Astrocyte (in vitro differentiated cells and primary cell): ENCODE measurements at regions not wholly inside any gene's neighbourhood (a gene's known extent, or its start where the extent isn't known, plus 50 kb on each side); places are given as distances from the start of the nearest gene placed in this dataset.

Experiments
- CTCF ChIP-seq: IDR thresholded peaks from 2 replicates; pipeline ENCODE4 v1.5.1; 2011; ENCODE audit warnings: low read depth, mild to moderate bottlenecking, inconsistent platforms, low read length, moderate library complexity; ENCODE audit not compliant: insufficient read depth
- EZH2 ChIP-seq: IDR thresholded peaks from 2 replicates; pipeline ENCODE4 v1.6.1; 2012; ENCODE audit warnings: mild to moderate bottlenecking, low read length, inconsistent platforms; ENCODE audit not compliant: insufficient read depth

- TF ChIP-seq CTCF, result no peak
- no peak for TF ChIP-seq EZH2
These were observed 349.2 kb upstream of the PLD5 start for GRCh38 chr1:242873661-242874060.
